Liver (tissue), 3 donors: ENCODE measurements at regions not wholly inside any gene's neighbourhood (a gene's known extent, or its start where the extent isn't known, plus 50 kb on each side); places are given as distances from the start of the nearest gene placed in this dataset.

Experiments used
- EGR1 ChIP-seq, 2 donors: IDR thresholded peaks; 2 replicates each; pipeline ENCODE4 v1.6.1; 2016 to 2018; ENCODE audit warnings: antibody characterized with exemption in 2 of 2, low read depth in 2 of 2
- GABPA ChIP-seq, 2 donors: IDR thresholded peaks in 1 of 2; conservative IDR thresholded peaks in 1 of 2; 2 replicates each; pipeline ENCODE4 v1.6.1; 2016; ENCODE audit warnings: antibody characterized with exemption in 2 of 2, mild to moderate bottlenecking in 1 of 2, moderate library complexity in 1 of 2
- HNF4G ChIP-seq: IDR thresholded peaks from 2 replicates; pipeline ENCODE4 v1.6.1; 2016; ENCODE audit warnings: antibody characterized with exemption
- JUND ChIP-seq, 2 donors: IDR thresholded peaks; 2 replicates each; pipeline ENCODE4 v1.6.1; 2016; ENCODE audit warnings: antibody characterized with exemption in 2 of 2
- NR2F2 ChIP-seq: IDR thresholded peaks from 2 replicates; pipeline ENCODE4 v1.6.1; 2016; ENCODE audit warnings: antibody characterized with exemption
- RAD21 ChIP-seq, 2 donors: IDR thresholded peaks; 2 replicates each; pipeline ENCODE4 v1.6.1; 2016; ENCODE audit warnings: antibody characterized with exemption in 2 of 2, mild to moderate bottlenecking in 2 of 2
- SP1 ChIP-seq: IDR thresholded peaks from 2 replicates; pipeline ENCODE4 v1.6.1; 2018; ENCODE audit warnings: antibody characterized with exemption, mild to moderate bottlenecking
- TAF1 ChIP-seq: conservative IDR thresholded peaks from 2 replicates; pipeline ENCODE4 v1.6.1; 2016; ENCODE audit warnings: antibody characterized with exemption, mild to moderate bottlenecking
- YY1 ChIP-seq: IDR thresholded peaks from 2 replicates; pipeline ENCODE4 v1.6.1; 2016; ENCODE audit warnings: antibody characterized with exemption, mild to moderate bottlenecking
- TF ChIP-seq, protein P1 (sequence below): fragments of 150-350 bp; IDR thresholded peaks from 2 replicates; pipeline ENCODE4 v1.5.1; 2017; ENCODE audit warnings: improper control_type of control experiment, low read depth, low read length; ENCODE audit not compliant: missing input control
- TF ChIP-seq, protein P2 (sequence below): IDR thresholded peaks from 2 replicates; pipeline ENCODE4 v1.6.1; 2016; ENCODE audit warnings: antibody characterized with exemption
- TF ChIP-seq, protein P3 (sequence below): IDR thresholded peaks from 2 replicates; pipeline ENCODE4 v1.6.1; 2016; ENCODE audit warnings: antibody characterized with exemption, mild to moderate bottlenecking
- TF ChIP-seq, protein P4 (sequence below): IDR thresholded peaks from 2 replicates; pipeline ENCODE4 v1.6.1; 2016; ENCODE audit warnings: antibody characterized with exemption
- TF ChIP-seq, protein P5 (sequence below): IDR thresholded peaks from 2 replicates; pipeline ENCODE4 v1.6.1; 2016; ENCODE audit warnings: antibody characterized with exemption
- donor health status: healthy.
- donor health status: healthy.

DNA sequence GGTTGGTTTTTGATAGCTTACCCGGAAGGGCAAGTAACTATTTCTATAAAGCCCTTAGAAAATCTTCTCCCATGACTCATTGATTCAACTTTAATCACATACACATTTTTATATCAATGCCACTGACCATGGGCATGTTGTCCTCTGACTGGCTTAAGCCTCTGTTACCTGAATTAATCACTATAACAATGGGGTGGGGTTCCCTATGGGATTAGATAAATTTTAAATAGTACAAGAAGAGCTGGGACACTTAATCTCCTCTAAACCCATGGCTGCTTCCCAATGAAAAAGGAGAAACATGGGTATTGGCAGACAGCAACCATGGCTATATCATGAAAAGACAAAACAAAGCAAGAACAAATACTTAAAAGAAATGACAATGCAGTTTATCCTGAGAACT, 636.2 kb downstream of the BRINP1 start:
- TF ChIP-seq HNF4G (no peak), JUND (IDR thresholded peaks at IDR 0.05) (no peak), GABPA (IDR thresholded peaks at IDR 0.05 in 1 of 2, conservative IDR thresholded peaks at IDR 0.05 in 1 of 2) (no peak), RAD21 (IDR thresholded peaks at IDR 0.05) (no peak), YY1 (no peak), NR2F2 (no peak), TAF1 (no peak), EGR1 (IDR thresholded peaks at IDR 0.05; ENCODE audit: low read depth in 2 of 2) (no peak), SP1 (no peak)
- TF ChIP-seq, protein P1, sequence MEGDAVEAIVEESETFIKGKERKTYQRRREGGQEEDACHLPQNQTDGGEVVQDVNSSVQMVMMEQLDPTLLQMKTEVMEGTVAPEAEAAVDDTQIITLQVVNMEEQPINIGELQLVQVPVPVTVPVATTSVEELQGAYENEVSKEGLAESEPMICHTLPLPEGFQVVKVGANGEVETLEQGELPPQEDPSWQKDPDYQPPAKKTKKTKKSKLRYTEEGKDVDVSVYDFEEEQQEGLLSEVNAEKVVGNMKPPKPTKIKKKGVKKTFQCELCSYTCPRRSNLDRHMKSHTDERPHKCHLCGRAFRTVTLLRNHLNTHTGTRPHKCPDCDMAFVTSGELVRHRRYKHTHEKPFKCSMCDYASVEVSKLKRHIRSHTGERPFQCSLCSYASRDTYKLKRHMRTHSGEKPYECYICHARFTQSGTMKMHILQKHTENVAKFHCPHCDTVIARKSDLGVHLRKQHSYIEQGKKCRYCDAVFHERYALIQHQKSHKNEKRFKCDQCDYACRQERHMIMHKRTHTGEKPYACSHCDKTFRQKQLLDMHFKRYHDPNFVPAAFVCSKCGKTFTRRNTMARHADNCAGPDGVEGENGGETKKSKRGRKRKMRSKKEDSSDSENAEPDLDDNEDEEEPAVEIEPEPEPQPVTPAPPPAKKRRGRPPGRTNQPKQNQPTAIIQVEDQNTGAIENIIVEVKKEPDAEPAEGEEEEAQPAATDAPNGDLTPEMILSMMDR: no peak
- TF ChIP-seq, protein P2, sequence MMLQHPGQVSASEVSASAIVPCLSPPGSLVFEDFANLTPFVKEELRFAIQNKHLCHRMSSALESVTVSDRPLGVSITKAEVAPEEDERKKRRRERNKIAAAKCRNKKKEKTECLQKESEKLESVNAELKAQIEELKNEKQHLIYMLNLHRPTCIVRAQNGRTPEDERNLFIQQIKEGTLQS: no peak
- TF ChIP-seq, protein P3, sequence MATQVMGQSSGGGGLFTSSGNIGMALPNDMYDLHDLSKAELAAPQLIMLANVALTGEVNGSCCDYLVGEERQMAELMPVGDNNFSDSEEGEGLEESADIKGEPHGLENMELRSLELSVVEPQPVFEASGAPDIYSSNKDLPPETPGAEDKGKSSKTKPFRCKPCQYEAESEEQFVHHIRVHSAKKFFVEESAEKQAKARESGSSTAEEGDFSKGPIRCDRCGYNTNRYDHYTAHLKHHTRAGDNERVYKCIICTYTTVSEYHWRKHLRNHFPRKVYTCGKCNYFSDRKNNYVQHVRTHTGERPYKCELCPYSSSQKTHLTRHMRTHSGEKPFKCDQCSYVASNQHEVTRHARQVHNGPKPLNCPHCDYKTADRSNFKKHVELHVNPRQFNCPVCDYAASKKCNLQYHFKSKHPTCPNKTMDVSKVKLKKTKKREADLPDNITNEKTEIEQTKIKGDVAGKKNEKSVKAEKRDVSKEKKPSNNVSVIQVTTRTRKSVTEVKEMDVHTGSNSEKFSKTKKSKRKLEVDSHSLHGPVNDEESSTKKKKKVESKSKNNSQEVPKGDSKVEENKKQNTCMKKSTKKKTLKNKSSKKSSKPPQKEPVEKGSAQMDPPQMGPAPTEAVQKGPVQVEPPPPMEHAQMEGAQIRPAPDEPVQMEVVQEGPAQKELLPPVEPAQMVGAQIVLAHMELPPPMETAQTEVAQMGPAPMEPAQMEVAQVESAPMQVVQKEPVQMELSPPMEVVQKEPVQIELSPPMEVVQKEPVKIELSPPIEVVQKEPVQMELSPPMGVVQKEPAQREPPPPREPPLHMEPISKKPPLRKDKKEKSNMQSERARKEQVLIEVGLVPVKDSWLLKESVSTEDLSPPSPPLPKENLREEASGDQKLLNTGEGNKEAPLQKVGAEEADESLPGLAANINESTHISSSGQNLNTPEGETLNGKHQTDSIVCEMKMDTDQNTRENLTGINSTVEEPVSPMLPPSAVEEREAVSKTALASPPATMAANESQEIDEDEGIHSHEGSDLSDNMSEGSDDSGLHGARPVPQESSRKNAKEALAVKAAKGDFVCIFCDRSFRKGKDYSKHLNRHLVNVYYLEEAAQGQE: no peak
- TF ChIP-seq, protein P4, sequence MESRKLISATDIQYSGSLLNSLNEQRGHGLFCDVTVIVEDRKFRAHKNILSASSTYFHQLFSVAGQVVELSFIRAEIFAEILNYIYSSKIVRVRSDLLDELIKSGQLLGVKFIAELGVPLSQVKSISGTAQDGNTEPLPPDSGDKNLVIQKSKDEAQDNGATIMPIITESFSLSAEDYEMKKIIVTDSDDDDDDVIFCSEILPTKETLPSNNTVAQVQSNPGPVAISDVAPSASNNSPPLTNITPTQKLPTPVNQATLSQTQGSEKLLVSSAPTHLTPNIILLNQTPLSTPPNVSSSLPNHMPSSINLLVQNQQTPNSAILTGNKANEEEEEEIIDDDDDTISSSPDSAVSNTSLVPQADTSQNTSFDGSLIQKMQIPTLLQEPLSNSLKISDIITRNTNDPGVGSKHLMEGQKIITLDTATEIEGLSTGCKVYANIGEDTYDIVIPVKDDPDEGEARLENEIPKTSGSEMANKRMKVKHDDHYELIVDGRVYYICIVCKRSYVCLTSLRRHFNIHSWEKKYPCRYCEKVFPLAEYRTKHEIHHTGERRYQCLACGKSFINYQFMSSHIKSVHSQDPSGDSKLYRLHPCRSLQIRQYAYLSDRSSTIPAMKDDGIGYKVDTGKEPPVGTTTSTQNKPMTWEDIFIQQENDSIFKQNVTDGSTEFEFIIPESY: no peak
- TF ChIP-seq, protein P5, sequence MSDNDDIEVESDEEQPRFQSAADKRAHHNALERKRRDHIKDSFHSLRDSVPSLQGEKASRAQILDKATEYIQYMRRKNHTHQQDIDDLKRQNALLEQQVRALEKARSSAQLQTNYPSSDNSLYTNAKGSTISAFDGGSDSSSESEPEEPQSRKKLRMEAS: no peak
